ENCODE measurements at regions not wholly inside any gene's neighbourhood (a gene's known extent, or its start where the extent isn't known, plus 50 kb on each side); places are given as distances from the start of the nearest gene placed in this dataset.

DNA sequence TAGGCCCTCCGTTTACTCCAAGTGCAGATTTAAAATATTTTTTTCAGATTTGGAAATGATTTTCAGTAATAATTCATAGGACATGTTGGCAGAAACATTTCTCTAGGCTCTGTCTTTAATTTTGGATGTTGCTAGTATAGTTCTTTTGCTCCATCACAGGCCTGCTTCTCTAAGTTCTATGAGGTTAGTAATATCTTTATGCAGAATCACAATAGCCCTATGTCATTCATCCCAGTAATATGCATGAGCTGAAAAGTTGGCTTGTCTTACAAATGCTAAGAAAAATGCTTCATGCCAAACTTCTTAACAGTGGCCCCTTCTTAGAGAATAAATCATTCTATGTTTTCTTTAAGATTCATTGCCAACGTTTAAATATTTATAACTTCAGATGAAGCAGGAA, 148.3 kb upstream of the TLL1 start:
- DNase-seq: no peak

DNA sequence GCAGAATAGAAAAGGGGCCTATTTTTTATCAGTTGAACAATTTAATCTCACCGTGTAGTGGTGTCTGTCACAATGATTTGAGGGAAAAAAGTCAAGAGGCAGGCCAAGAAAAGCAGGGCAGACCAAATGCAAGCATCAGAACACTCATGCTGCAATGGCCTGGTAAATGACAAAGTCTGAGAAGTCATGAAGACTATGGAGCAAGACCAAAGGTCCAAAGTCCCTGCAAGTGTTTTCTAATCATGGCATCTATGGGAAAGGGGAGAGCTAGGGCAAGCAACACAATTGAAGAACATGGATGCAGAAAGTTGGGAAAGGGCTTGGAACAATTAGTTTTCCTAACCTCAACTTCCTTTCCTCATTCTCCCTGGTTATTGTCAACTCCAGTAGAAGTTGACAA, 147.7 kb upstream of the TLL1 start:
- DNase-seq: no peak

- no peak for DNase-seq
These were observed 146.2 kb upstream of the TLL1 start for GRCh38 chr4:165726831-165727230.

DNA sequence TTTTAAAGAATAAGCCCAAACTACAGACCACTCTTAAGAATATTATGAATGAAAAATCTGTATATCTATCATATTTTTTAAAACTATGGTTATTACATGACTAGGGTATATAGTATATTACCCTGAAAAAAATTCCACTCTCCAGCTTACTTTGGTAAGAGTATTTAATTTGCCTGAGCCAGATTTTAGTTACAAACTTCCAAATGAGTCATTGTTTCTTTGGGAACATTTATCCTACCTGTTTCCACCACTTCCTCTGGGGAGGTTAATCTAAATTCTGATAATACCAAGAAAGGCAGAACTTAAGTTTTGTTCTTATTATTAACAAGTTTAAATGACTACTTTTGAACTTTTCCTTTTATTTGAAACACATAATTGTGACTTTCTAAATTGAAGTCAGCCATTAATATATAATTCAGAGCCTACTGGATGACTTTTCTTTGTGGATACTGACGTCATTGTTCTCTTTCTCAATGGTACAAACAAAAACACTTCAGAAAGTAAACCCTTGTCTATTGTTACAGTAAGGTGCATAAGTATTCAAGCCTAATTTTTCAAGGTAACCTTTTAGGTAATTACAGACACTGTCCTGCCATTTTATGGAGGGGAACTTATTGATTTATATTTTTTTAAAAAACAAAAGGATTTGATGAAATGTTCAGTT, 135.6 kb upstream of the TLL1 start:
- no peak for DNase-seq

DNA sequence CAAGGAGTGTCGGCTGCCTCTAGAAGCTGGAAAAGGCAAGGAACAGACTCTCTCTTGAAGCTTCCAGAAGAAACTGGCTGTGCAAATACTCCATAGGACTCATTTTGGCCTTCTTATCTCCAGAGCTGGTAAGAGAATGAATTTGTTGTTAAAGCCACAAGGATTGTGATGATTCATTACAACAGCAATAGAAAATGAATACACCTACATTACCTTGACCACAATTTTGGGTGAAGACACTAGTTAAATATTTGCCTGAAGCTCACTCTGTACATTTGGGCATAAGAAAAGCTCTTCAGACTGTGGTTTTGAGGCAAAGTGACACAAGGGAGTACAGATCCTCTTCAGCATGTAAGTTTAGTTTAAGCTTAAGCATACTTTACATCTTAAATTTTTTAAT, 134.5 kb upstream of the TLL1 start:
- DNase-seq: no peak

- no peak for DNase-seq
These were observed 132.1 kb upstream of the TLL1 start for GRCh38 chr4:165740911-165741310.

- no peak for DNase-seq
These were observed 129.6 kb upstream of the TLL1 start for GRCh38 chr4:165743422-165743821.

DNA sequence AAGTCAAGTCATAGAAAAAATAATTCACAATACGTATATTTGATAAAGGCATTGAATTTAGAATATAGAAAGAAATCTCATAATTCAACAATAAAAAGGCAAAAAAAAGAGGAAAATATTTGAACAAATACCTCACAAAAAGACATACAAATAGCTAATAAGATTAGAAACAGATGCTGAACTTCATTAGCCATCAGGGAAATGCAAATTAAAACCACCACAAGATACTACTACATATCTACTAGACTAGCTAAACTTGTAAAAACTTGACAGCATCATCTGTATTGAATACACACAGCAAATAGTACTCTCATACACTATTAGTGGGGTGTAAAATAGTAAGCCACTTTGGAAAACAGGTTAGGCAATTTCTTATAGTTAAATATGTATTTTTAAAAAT, 128.7 kb upstream of the TLL1 start:
- DNase-seq: no peak

GRCh38 chr4:165748321-165748720, 124.7 kb upstream of the TLL1 start:
- no peak for DNase-seq

- no peak for DNase-seq
These were observed 121.2 kb upstream of the TLL1 start for GRCh38 chr4:165751882-165752281.

GRCh38 chr4:165754664-165755063, 118.4 kb upstream of the TLL1 start:
- no peak for DNase-seq

DNA sequence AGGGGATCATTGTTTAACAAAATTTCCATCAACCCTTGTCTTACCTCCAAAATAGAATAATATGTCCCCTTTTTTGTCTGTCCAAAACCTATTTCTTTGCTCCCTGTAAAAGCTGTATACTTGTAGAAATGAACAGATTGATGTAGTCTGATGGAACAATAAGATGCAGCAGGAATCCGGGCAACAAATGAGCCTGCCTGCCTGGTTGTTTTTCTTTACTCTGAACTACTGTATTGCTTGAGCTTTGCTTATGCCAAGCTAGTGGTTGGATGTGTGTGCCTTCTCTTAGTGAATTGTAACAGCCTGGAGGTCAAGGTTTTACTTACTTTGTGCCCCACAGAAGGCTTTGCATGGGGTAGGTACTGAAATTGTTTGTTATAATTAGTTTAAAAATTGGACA, 116.2 kb upstream of the TLL1 start:
- DNase-seq: no peak

DNA sequence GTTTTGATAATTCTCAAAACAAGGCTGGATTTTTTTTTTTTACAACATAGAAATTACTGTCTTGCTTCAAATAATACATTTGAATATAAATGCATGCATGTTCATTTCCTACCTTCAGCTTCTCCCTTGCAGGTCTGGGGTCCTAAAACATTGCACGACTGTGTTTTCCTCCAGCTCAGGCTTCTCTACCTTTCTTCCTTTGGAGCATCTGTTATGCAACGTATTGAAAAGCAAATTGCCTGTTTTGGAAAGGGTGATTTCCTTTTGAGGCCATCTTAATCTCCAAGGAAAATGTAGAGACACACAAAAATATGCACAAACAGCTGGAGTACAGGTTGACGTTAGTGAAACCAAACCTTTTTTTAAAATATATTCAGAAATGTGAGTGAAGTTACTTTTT, 115.6 kb upstream of the TLL1 start:
- DNase-seq: no peak

- DNase-seq: no peak
These were observed 115.0 kb upstream of the TLL1 start for GRCh38 chr4:165758086-165758485.

DNA sequence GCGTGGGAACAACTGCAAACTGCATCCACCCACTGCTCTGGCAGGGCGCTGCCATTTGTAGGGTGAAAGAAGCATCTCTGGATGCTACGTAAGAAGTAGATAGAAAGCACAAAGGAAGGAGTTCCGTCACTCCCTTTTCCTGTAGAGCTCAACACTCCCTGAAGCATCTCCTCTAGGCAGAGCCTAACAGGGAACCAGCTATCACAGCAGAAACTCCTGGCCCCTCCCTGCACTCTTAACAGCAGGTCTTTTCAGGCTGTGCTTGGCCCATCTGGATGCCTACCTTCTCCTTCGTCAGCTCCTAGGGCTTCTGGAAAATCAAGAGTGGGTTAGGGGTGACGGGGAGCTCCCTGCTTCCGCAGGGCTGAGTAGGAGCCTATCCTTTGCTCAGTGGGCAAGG, 112.9 kb upstream of the TLL1 start:
- no peak for DNase-seq

- no peak for DNase-seq
These were observed 111.1 kb upstream of the TLL1 start for GRCh38 chr4:165761963-165762362.

GRCh38 chr4:165763640-165764039, 109.4 kb upstream of the TLL1 start:
- DNase-seq: no peak

DNA sequence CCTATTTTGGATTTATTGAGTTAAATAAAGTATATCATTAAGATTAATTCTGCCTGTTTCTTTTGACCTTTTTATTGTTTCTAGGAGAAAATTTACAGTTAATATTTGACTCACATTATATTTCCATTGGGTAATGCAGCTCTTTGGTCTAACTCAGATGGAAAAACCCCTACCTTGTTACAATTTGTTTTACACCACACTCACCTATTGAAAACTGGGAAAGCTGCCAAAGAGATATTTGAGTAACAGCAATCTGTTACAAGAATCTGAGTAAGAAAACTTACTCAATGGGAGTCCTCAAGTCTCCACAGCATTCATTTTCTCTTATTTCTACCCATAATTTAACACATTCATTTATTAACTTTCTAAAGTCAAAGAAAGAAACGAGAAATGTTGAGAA, 108.0 kb upstream of the TLL1 start:
- no peak for DNase-seq

DNA sequence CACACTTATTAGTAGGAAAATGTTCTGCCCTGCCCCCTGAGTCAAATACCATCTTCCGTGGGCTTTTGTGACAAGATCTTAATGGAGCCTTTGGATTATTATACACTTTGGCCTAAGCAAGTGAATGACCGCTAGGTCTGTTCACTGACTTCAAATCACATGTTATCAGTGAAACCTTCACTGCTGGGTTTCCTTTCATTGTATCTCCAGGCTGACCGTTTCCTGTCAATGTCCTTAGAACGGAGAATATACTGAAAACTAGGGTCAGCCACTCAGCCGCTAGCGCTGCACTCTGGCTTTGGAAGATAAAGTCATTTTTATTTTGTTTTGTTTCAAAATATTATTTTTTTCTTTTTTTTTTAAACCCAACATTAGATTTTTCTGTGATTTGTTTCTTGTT, 107.0 kb upstream of the TLL1 start:
- no peak for DNase-seq

- DNase-seq: no peak
These were observed 106.1 kb upstream of the TLL1 start for GRCh38 chr4:165766976-165767375.

GRCh38 chr4:165767671-165768070, 105.4 kb upstream of the TLL1 start:
- no peak for DNase-seq

DNA sequence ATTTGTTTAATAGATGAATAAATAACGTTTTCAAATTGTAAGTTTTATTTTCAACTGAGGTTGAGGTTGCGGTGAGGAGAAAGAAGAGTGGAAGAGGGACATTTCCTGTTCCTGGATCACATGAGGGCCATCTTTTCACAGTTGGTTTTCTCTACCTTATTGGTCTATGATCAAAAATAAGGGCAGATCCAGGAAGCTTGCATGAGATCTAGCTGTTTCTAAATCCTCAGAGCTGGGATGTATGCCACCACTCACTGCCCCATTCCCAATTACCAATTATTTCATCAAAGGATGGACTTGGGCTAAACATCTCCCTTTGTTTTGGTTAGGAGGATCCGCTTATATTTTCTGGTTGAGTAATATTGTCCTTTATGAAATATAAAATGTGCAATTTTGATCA, 104.8 kb upstream of the TLL1 start:
- no peak for DNase-seq

DNA sequence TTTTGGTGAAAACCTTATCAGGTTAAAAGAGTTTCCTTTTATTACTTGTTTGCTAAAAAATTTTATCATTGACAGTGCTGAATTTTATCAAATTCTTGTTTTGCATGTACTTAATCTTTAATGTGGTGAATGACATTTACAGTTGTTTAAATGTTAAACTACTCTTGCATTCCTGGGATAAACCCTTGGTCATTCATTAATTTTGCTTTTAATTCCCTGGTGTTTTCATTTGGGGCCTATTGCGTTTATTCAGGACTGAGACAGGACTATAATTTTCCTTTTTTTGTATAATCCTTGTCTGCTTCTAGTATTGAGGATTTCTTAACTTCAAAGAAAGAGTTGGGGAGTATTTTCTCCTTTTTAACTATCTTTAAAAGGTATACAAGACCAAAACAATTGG, 98.7 kb upstream of the TLL1 start:
- DNase-seq: no peak

- no peak for DNase-seq
These were observed 92.9 kb upstream of the TLL1 start for GRCh38 chr4:165779950-165780670.

DNA sequence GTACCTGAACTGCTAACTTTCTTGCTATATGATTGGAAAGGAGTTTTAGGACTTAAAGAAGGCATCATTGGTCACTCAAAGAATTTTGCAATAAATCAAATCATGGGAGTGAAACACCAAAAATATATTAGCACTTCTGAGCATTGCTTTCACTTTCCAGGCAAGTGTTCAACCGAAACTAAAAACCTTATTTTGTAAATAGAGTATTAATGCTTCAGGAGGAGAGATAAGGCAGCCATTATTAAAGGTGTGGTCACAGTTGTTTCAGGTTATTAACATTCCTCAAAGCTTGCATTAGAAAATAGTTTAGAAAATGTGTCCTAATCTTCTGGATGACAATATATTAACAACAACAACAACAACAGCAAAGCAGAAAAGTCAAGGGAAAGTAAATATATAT, 92.3 kb upstream of the TLL1 start:
- DNase-seq: no peak

All from inflammatory macrophage treated with lipopolysaccharide for 4 hours (primary cell).